GM06990 (cell line): ENCODE measurements at regions not wholly inside any gene's neighbourhood (a gene's known extent, or its start where the extent isn't known, plus 50 kb on each side); places are given as distances from the start of the nearest gene placed in this dataset.
"Not testable (repeated sequence)": the region's sequence is repeated elsewhere in the genome, so short reads cannot be mapped to it uniquely, and the experiment has no call there.

ENCODE experiments used
- DNase-seq: peaks from one replicate; pipeline ENCODE4 v3.0.0-alpha.2; 2011; ENCODE audit not compliant: insufficient read length; ENCODE audit errors: extremely low read depth
- H3K27me3 ChIP-seq: replicated peaks from 2 replicates; pipeline ENCODE4 v1.6.0; 2011; ENCODE audit warnings: low read length; ENCODE audit not compliant: control insufficient read depth, insufficient read depth
- H3K36me3 ChIP-seq: 2 replicates; pipeline ENCODE4 v1.5.1; 2011; ENCODE audit warnings: low read length; ENCODE audit not compliant: control insufficient read depth, insufficient read depth
- H3K4me3 ChIP-seq: replicated peaks from 2 replicates; pipeline ENCODE4 v1.5.1; 2011; ENCODE audit warnings: low read depth, mild to moderate bottlenecking, control low read depth, low read length
- CTCF ChIP-seq: IDR thresholded peaks from 2 replicates; pipeline ENCODE4 v1.5.1; 2011; ENCODE audit warnings: low read length, control low read depth, mild to moderate bottlenecking, inconsistent platforms; ENCODE audit not compliant: insufficient read depth, poor library complexity, severe bottlenecking

GRCh38 chr12:83244001-83244400, 557.3 kb downstream of the TMTC2 start:
- TF ChIP-seq CTCF, result no peak
- Histone ChIP-seq H3K27me3 (no peaks in the 10 kb centered on the region), H3K36me3 (no peaks in the 10 kb centered on the region), H3K4me3 (no peak overlapping the region)
- no peak for DNase-seq

GRCh38 chr12:83233987-83234386, 547.3 kb downstream of the TMTC2 start:
- not testable (repeated sequence) for DNase-seq, H3K4me3 ChIP-seq, H3K27me3 ChIP-seq, H3K36me3 ChIP-seq

- H3K27me3 ChIP-seq, H3K36me3 ChIP-seq, DNase-seq, H3K4me3 ChIP-seq: not testable (repeated sequence)
Observed at GRCh38 chr12:83226960-83227359, 540.3 kb downstream of the TMTC2 start.

- no peaks in the 10 kb centered on the region for H3K36me3 ChIP-seq
- TF ChIP-seq CTCF, result no peak
- H3K4me3 ChIP-seq, result no peak overlapping the region
- no peak for DNase-seq
- no peaks in the 10 kb centered on the region for H3K27me3 ChIP-seq
Observed at GRCh38 chr12:83225806-83226205, 539.1 kb downstream of the TMTC2 start.

GRCh38 chr12:83224012-83224411, 537.3 kb downstream of the TMTC2 start:
- no peak for DNase-seq
- TF ChIP-seq CTCF, result no peak
- H3K36me3 ChIP-seq, result no peaks in the 10 kb centered on the region
- no peaks in the 10 kb centered on the region for H3K27me3 ChIP-seq
- H3K4me3 ChIP-seq, result no peak overlapping the region

- Histone ChIP-seq H3K4me3 (no peak overlapping the region), H3K27me3 (no peaks in the 10 kb centered on the region), H3K36me3 (no peaks in the 10 kb centered on the region)
- TF ChIP-seq CTCF, result no peak
- DNase-seq, result no peak
Observed at GRCh38 chr12:83220774-83221173, 534.1 kb downstream of the TMTC2 start.

- H3K36me3 ChIP-seq, result no peaks in the 10 kb centered on the region
- DNase-seq, result no peak
- no peak for TF ChIP-seq CTCF
- no peaks in the 10 kb centered on the region for H3K27me3 ChIP-seq
- no peak overlapping the region for H3K4me3 ChIP-seq
Observed at GRCh38 chr12:83216230-83216629, 529.5 kb downstream of the TMTC2 start.
